MG63 (cell line): ENCODE measurements at regions not wholly inside any gene's neighbourhood (a gene's known extent, or its start where the extent isn't known, plus 50 kb on each side); places are given as distances from the start of the nearest gene placed in this dataset.

ENCODE experiments used
- DNase-seq: peaks from one replicate; pipeline ENCODE4 v3.0.0-alpha.2; 2020
- H3K27me3 ChIP-seq: fragments of 250-450 bp; sonication (Bioruptor Pico); 2 replicates; pipeline ENCODE4 v1.5.1; 2020; ENCODE audit warnings: mild to moderate bottlenecking, moderate library complexity
- H3K36me3 ChIP-seq: fragments of 250-450 bp; sonication (Bioruptor Pico); 2 replicates; pipeline ENCODE4 v1.5.1; 2020; ENCODE audit warnings: mild to moderate bottlenecking, moderate library complexity
- H3K4me3 ChIP-seq: fragments of 250-450 bp; sonication (Bioruptor Pico); 2 replicates; pipeline ENCODE4 v1.5.1; 2020; ENCODE audit warnings: mild to moderate bottlenecking, moderate library complexity
- H3K9me3 ChIP-seq: fragments of 250-450 bp; sonication (Bioruptor Pico); 2 replicates; pipeline ENCODE4 v1.5.1; 2020; ENCODE audit warnings: mild to moderate bottlenecking, moderate library complexity

- Histone ChIP-seq H3K27me3 (no peaks in the 10 kb centered on the region; the same call in 1 of the 2 replicates), H3K36me3 (no peaks in the 10 kb centered on the region), H3K4me3 (no peak overlapping the region), H3K9me3 (peaks cover 12% of the 10 kb centered on the region)
- DNase-seq, result no peak
These were observed 184.0 kb upstream of the BCL6 start for GRCh38 chr3:187929112-187929816.

GRCh38 chr3:187930021-187930420, 184.8 kb upstream of the BCL6 start:
- H3K36me3 ChIP-seq, result no peaks in the 10 kb centered on the region
- H3K4me3 ChIP-seq, result no peak overlapping the region
- H3K27me3 ChIP-seq, result no peaks in the 10 kb centered on the region; the same call in 1 of the 2 replicates
- peaks cover 4% of the 10 kb centered on the region for H3K9me3 ChIP-seq
- DNase-seq, result no peak

- no peaks in the 10 kb centered on the region; the same call in 1 of the 2 replicates for H3K27me3 ChIP-seq
- no peak for DNase-seq
- peaks cover 3% of the 10 kb centered on the region; the same call in 1 of the 2 replicates for H3K9me3 ChIP-seq
- H3K4me3 ChIP-seq, result no peak overlapping the region
- H3K36me3 ChIP-seq, result no peaks in the 10 kb centered on the region
These were observed 185.8 kb upstream of the BCL6 start for GRCh38 chr3:187931101-187931500.

GRCh38 chr3:187931770-187932278, 186.6 kb upstream of the BCL6 start:
- DNase-seq, result no peak
- no peaks in the 10 kb centered on the region for H3K36me3 ChIP-seq

GRCh38 chr3:187932530-187932929, 187.3 kb upstream of the BCL6 start:
- no peaks in the 10 kb centered on the region; the same call in 1 of the 2 replicates for H3K27me3 ChIP-seq
- no peak for DNase-seq
- no peak overlapping the region for H3K4me3 ChIP-seq
- no peaks in the 10 kb centered on the region for H3K9me3 ChIP-seq
- H3K36me3 ChIP-seq, result no peaks in the 10 kb centered on the region

More at GRCh38 chr3:187931770-187932278, 186.6 kb upstream of the BCL6 start:
- Histone ChIP-seq H3K9me3 (peaks cover 3% of the 10 kb centered on the region; the same call in 1 of the 2 replicates), H3K4me3 (no peak overlapping the region), H3K27me3 (no peaks in the 10 kb centered on the region; the same call in 1 of the 2 replicates)

- Histone ChIP-seq H3K27me3 (no peaks in the 10 kb centered on the region; the same call in 1 of the 2 replicates), H3K9me3 (no peaks in the 10 kb centered on the region), H3K36me3 (no peaks in the 10 kb centered on the region), H3K4me3 (no peak overlapping the region)
- DNase-seq, result no peak
These were observed 190.4 kb upstream of the BCL6 start for GRCh38 chr3:187935623-187936156.

GRCh38 chr3:187936676-187937075, 191.4 kb upstream of the BCL6 start:
- H3K36me3 ChIP-seq, result no peaks in the 10 kb centered on the region
- H3K27me3 ChIP-seq, result no peaks in the 10 kb centered on the region; the same call in 1 of the 2 replicates
- no peaks in the 10 kb centered on the region for H3K9me3 ChIP-seq
- DNase-seq, result no peak
- H3K4me3 ChIP-seq, result no peak overlapping the region

GRCh38 chr3:187939891-187940290, 194.6 kb upstream of the BCL6 start:
- Histone ChIP-seq H3K4me3 (no peak overlapping the region), H3K36me3 (no peaks in the 10 kb centered on the region), H3K9me3 (no peaks in the 10 kb centered on the region), H3K27me3 (no peaks in the 10 kb centered on the region)
- no peak for DNase-seq

GRCh38 chr3:187941135-187941847, 196.0 kb upstream of the BCL6 start:
- no peaks in the 10 kb centered on the region for H3K36me3 ChIP-seq
- no peak overlapping the region for H3K4me3 ChIP-seq
- no peaks in the 10 kb centered on the region for H3K27me3 ChIP-seq
- H3K9me3 ChIP-seq, result no peaks in the 10 kb centered on the region
- DNase-seq, result no peak

- Histone ChIP-seq H3K9me3 (no peaks in the 10 kb centered on the region), H3K36me3 (no peaks in the 10 kb centered on the region), H3K4me3 (no peak overlapping the region), H3K27me3 (no peaks in the 10 kb centered on the region)
- DNase-seq, result no peak
These were observed 196.6 kb upstream of the BCL6 start for GRCh38 chr3:187941848-187942194.

GRCh38 chr3:187942658-187943241, 197.5 kb upstream of the BCL6 start:
- Histone ChIP-seq H3K36me3 (no peaks in the 10 kb centered on the region), H3K9me3 (no peaks in the 10 kb centered on the region), H3K27me3 (no peaks in the 10 kb centered on the region), H3K4me3 (no peak overlapping the region)
- DNase-seq, result no peak

GRCh38 chr3:187943677-187944389, 198.6 kb upstream of the BCL6 start:
- no peaks in the 10 kb centered on the region for H3K9me3 ChIP-seq
- H3K36me3 ChIP-seq, result no peaks in the 10 kb centered on the region
- H3K27me3 ChIP-seq, result no peaks in the 10 kb centered on the region
- no peak overlapping the region for H3K4me3 ChIP-seq
- DNase-seq, result no peak

- Histone ChIP-seq H3K4me3 (no peak overlapping the region), H3K36me3 (no peaks in the 10 kb centered on the region), H3K27me3 (no peaks in the 10 kb centered on the region), H3K9me3 (no peaks in the 10 kb centered on the region)
- no peak for DNase-seq
These were observed 199.3 kb upstream of the BCL6 start for GRCh38 chr3:187944390-187945179.

- DNase-seq, result no peak
- Histone ChIP-seq H3K27me3 (no peaks in the 10 kb centered on the region), H3K36me3 (no peaks in the 10 kb centered on the region), H3K4me3 (no peak overlapping the region), H3K9me3 (no peaks in the 10 kb centered on the region)
These were observed 200.1 kb upstream of the BCL6 start for GRCh38 chr3:187945374-187945773.

GRCh38 chr3:187946163-187946691, 201.0 kb upstream of the BCL6 start:
- Histone ChIP-seq H3K27me3 (no peaks in the 10 kb centered on the region), H3K4me3 (no peak overlapping the region), H3K9me3 (no peaks in the 10 kb centered on the region), H3K36me3 (no peaks in the 10 kb centered on the region)
- DNase-seq, result no peak

GRCh38 chr3:187946981-187947380, 201.7 kb upstream of the BCL6 start:
- no peak for DNase-seq
- Histone ChIP-seq H3K27me3 (no peaks in the 10 kb centered on the region), H3K9me3 (no peaks in the 10 kb centered on the region), H3K36me3 (no peaks in the 10 kb centered on the region), H3K4me3 (no peak overlapping the region)
